ENCODE measurements at regions not wholly inside any gene's neighbourhood (a gene's known extent, or its start where the extent isn't known, plus 50 kb on each side); places are given as distances from the start of the nearest gene placed in this dataset.

DNA sequence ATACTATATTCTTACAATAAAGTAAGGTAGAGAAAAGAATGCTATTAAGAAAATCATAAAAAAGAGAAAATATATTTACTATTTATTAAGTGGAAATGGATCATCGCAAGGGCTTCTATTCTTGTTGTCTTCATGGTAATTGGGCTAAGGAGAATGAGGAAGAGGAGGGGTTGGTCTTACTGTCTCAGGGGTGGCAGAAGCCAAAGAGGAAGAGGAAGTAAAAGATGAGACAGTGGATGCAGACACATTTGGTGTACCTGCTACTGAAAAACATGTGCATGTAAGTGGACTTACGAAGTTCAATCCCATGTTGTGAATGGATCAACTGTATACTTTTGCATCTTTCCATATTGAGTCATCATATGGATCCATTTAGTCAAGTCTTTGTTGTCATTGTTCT, 1502.1 kb upstream of the ADGRL3 start:
- Histone ChIP-seq H4K20me1 (ENCODE audit: control insufficient read depth, insufficient read depth, insufficient read length) (no peaks in the 10 kb centered on the region), H3K4me1 (ENCODE audit: insufficient read depth, low read length) (no peaks in the 10 kb centered on the region), H3K79me1 (ENCODE audit: insufficient read depth, low read depth, low read length, poor library complexity, severe bottlenecking) (no peaks in the 10 kb centered on the region), H3T11ph (ENCODE audit: low read length) (no peak overlapping the region), H3K79me2 (ENCODE audit: insufficient read depth, low read length) (no peaks in the 10 kb centered on the region), H2BK12ac (ENCODE audit: insufficient read length, low read depth, low read length) (no peak overlapping the region), H2BK120ac (ENCODE audit: low read depth, low read length, poor library complexity, severe bottlenecking) (no peak overlapping the region), H4K8ac (replicated peaks; ENCODE audit: insufficient read length, low read depth, low read length) (no peak overlapping the region), H4K91ac (ENCODE audit: insufficient read length, low read depth, low read length) (no peak overlapping the region), H2BK15ac (ENCODE audit: low read depth, low read length) (no peak overlapping the region), H3K27me3 (ENCODE audit: insufficient read depth, low read length) (no peaks in the 10 kb centered on the region), H3K4ac (ENCODE audit: low read depth, low read length) (no peak overlapping the region), H3K9ac (ENCODE audit: extremely low read depth, insufficient read length, low read length) (no peak overlapping the region), H3K56ac (ENCODE audit: insufficient read length, low read depth, low read length) (no peak overlapping the region), H2BK20ac (ENCODE audit: low read depth, low read length, poor library complexity, severe bottlenecking) (no peak overlapping the region), H3K27ac (ENCODE audit: insufficient read length, low read depth, low read length) (no peak overlapping the region), H3K23ac (ENCODE audit: insufficient read length, low read depth, low read length) (no peak overlapping the region), H2BK5ac (ENCODE audit: insufficient read length, low read length) (no peak overlapping the region), H3K23me2 (ENCODE audit: insufficient read length, low read depth, low read length, poor library complexity, severe bottlenecking) (no peaks in the 10 kb centered on the region), H2AK5ac (ENCODE audit: insufficient read length, low read length) (no peak overlapping the region), H3K14ac (ENCODE audit: insufficient read depth, low read length) (no peak overlapping the region), H2AFZ (ENCODE audit: low read length) (no peak overlapping the region), H4K5ac (ENCODE audit: insufficient read length, low read depth, low read length) (no peak overlapping the region), H3K18ac (ENCODE audit: insufficient read length, low read depth, low read length) (no peak overlapping the region), H3K9me3 (ENCODE audit: control insufficient read depth, low read depth, low read length) (no peaks in the 10 kb centered on the region), H3K4me2 (ENCODE audit: insufficient read depth, insufficient read length, low read length) (no peak overlapping the region)
- Mint-ChIP-seq H3K27ac (no peak overlapping the region), H3K4me3 (no peak overlapping the region), H3K36me3 (ENCODE audit: insufficient read depth in 1 of 3, low read depth in 3 of 3) (no peaks in the 10 kb centered on the region), H3K9me3 (no peaks in the 10 kb centered on the region), H3K4me1 (no peaks in the 10 kb centered on the region), H3K27me3 (ENCODE audit: low read depth) (no peaks in the 10 kb centered on the region)
- whole genome bisulfite sequencing (ENCODE audit: extremely low coverage, insufficient read length, low lambda C conversion rate) = no CpG with 5 or more reads among the region's 2 CpGs
- TF ChIP-seq, protein P1, sequence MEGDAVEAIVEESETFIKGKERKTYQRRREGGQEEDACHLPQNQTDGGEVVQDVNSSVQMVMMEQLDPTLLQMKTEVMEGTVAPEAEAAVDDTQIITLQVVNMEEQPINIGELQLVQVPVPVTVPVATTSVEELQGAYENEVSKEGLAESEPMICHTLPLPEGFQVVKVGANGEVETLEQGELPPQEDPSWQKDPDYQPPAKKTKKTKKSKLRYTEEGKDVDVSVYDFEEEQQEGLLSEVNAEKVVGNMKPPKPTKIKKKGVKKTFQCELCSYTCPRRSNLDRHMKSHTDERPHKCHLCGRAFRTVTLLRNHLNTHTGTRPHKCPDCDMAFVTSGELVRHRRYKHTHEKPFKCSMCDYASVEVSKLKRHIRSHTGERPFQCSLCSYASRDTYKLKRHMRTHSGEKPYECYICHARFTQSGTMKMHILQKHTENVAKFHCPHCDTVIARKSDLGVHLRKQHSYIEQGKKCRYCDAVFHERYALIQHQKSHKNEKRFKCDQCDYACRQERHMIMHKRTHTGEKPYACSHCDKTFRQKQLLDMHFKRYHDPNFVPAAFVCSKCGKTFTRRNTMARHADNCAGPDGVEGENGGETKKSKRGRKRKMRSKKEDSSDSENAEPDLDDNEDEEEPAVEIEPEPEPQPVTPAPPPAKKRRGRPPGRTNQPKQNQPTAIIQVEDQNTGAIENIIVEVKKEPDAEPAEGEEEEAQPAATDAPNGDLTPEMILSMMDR (conservative IDR thresholded peaks at IDR 0.05) = no peak
- no peak for DNase-seq

All from H9 (cell line).